NCI-H2227 (cell line): ENCODE measurements at regions not wholly inside any gene's neighbourhood (a gene's known extent, or its start where the extent isn't known, plus 50 kb on each side); places are given as distances from the start of the nearest gene placed in this dataset.
"Not testable (repeated sequence)": the region's sequence is repeated elsewhere in the genome, so short reads cannot be mapped to it uniquely, and the experiment has no call there.

Source experiments
- DNase-seq: peaks from one replicate; lab custom pipeline; 2025; ENCODE audit not compliant: unreplicated experiment; lab: John Stamatoyannopoulos, UW

GRCh38 chr7:16098058-16098457 is 323.3 kb downstream of the CRPPA start:
- DNase-seq = no peak

GRCh38 chr7:16095171-16095950 is 326.0 kb downstream of the CRPPA start:
- no peak for DNase-seq

- no peak for DNase-seq
These were observed 326.7 kb downstream of the CRPPA start for GRCh38 chr7:16094651-16095050.

GRCh38 chr7:16092711-16093110 is 328.6 kb downstream of the CRPPA start:
- no peak for DNase-seq

- DNase-seq = no peak
These were observed 329.5 kb downstream of the CRPPA start for GRCh38 chr7:16091701-16092310.

- DNase-seq = no peak
These were observed 331.5 kb downstream of the CRPPA start for GRCh38 chr7:16089801-16090200.

GRCh38 chr7:16089191-16089590 is 332.1 kb downstream of the CRPPA start:
- no peak for DNase-seq

GRCh38 chr7:16086743-16087142 is 334.6 kb downstream of the CRPPA start:
- DNase-seq = no peak

- not testable (repeated sequence) for DNase-seq
These were observed 335.6 kb downstream of the CRPPA start for GRCh38 chr7:16085780-16086179.

- DNase-seq = no peak
These were observed 336.5 kb downstream of the CRPPA start for GRCh38 chr7:16084875-16085274.

GRCh38 chr7:16084370-16084769 is 337.0 kb downstream of the CRPPA start:
- DNase-seq = no peak

GRCh38 chr7:16083931-16084330 is 337.4 kb downstream of the CRPPA start:
- DNase-seq = no peak

GRCh38 chr7:16080131-16080530 is 341.2 kb downstream of the CRPPA start:
- DNase-seq = no peak

GRCh38 chr7:16079723-16080122 is 341.6 kb downstream of the CRPPA start:
- DNase-seq = no peak

- peak; percentile 56 for DNase-seq
These were observed 343.0 kb downstream of the CRPPA start for GRCh38 chr7:16078076-16078952.

GRCh38 chr7:16071246-16071857 is 350.0 kb downstream of the CRPPA start:
- peak; percentile 66 for DNase-seq

- DNase-seq = no peak
These were observed 350.5 kb downstream of the CRPPA start for GRCh38 chr7:16070806-16071205.

GRCh38 chr7:16069998-16070397 is 351.3 kb downstream of the CRPPA start:
- no peak for DNase-seq

GRCh38 chr7:16068183-16068582 is 353.2 kb downstream of the CRPPA start:
- DNase-seq = no peak

GRCh38 chr7:16067711-16068110 is 353.6 kb downstream of the CRPPA start:
- DNase-seq = no peak

GRCh38 chr7:16066805-16067459 is 354.4 kb downstream of the CRPPA start:
- no peak for DNase-seq
